ENCODE measurements at regions not wholly inside any gene's neighbourhood (a gene's known extent, or its start where the extent isn't known, plus 50 kb on each side); places are given as distances from the start of the nearest gene placed in this dataset.

- H3K27me3 ChIP-seq (ENCODE audit: control insufficient read depth in 1 of 2, insufficient read depth in 2 of 2, low read length in 2 of 2) = no peaks in the 10 kb centered on the region
- H3K36me3 ChIP-seq (ENCODE audit: insufficient read depth, low read length) = no peaks in the 10 kb centered on the region
- H3K27ac ChIP-seq (ENCODE audit: low read depth, low read length) = no peak overlapping the region
- no peaks in the 10 kb centered on the region for H3K9me3 ChIP-seq (ENCODE audit: low read length)
- no peak overlapping the region for H3K4me3 ChIP-seq (ENCODE audit: low read depth in 1 of 2, low read length in 2 of 2)
- H3K9ac ChIP-seq (ENCODE audit: low read length) = no peak overlapping the region
- peaks cover 8% of the 10 kb centered on the region for H3K4me1 ChIP-seq (ENCODE audit: insufficient read depth, low read length)
Observed at GRCh38 chr5:125549322-125549911, 803.0 kb upstream of the ZNF608 start.

GRCh38 chr5:125550274-125550673 is 803.8 kb upstream of the ZNF608 start:
- Histone ChIP-seq H3K4me3 (ENCODE audit: low read depth in 1 of 2, low read length in 2 of 2) (no peak overlapping the region), H3K36me3 (ENCODE audit: insufficient read depth, low read length) (no peaks in the 10 kb centered on the region), H3K9ac (ENCODE audit: low read length) (no peak overlapping the region), H3K9me3 (ENCODE audit: low read length) (no peaks in the 10 kb centered on the region), H3K27ac (ENCODE audit: low read depth, low read length) (no peak overlapping the region), H3K27me3 (ENCODE audit: control insufficient read depth in 1 of 2, insufficient read depth in 2 of 2, low read length in 2 of 2) (no peaks in the 10 kb centered on the region), H3K4me1 (ENCODE audit: insufficient read depth, low read length) (peaks cover 8% of the 10 kb centered on the region)

- peaks cover 8% of the 10 kb centered on the region for H3K4me1 ChIP-seq (ENCODE audit: insufficient read depth, low read length)
- H3K27ac ChIP-seq (ENCODE audit: low read depth, low read length) = no peak overlapping the region
- no peak overlapping the region for H3K9ac ChIP-seq (ENCODE audit: low read length)
- H3K9me3 ChIP-seq (ENCODE audit: low read length) = no peaks in the 10 kb centered on the region
- no peaks in the 10 kb centered on the region for H3K36me3 ChIP-seq (ENCODE audit: insufficient read depth, low read length)
- H3K27me3 ChIP-seq (ENCODE audit: control insufficient read depth in 1 of 2, insufficient read depth in 2 of 2, low read length in 2 of 2) = no peaks in the 10 kb centered on the region
- no peak overlapping the region for H3K4me3 ChIP-seq (ENCODE audit: low read depth in 1 of 2, low read length in 2 of 2)
Observed at GRCh38 chr5:125551246-125551645, 804.8 kb upstream of the ZNF608 start.

- no peak overlapping the region for H3K27ac ChIP-seq (ENCODE audit: low read depth, low read length)
- H3K4me1 ChIP-seq (ENCODE audit: insufficient read depth, low read length) = peaks cover 8% of the 10 kb centered on the region
- no peaks in the 10 kb centered on the region for H3K9me3 ChIP-seq (ENCODE audit: low read length)
- no peak overlapping the region for H3K9ac ChIP-seq (ENCODE audit: low read length)
- H3K4me3 ChIP-seq (ENCODE audit: low read depth in 1 of 2, low read length in 2 of 2) = no peak overlapping the region
- no peaks in the 10 kb centered on the region for H3K36me3 ChIP-seq (ENCODE audit: insufficient read depth, low read length)
- H3K27me3 ChIP-seq (ENCODE audit: control insufficient read depth in 1 of 2, insufficient read depth in 2 of 2, low read length in 2 of 2) = no peaks in the 10 kb centered on the region
Observed at GRCh38 chr5:125551797-125552196, 805.4 kb upstream of the ZNF608 start.

GRCh38 chr5:125552486-125552885 is 806.0 kb upstream of the ZNF608 start:
- peaks cover 8% of the 10 kb centered on the region for H3K4me1 ChIP-seq (ENCODE audit: insufficient read depth, low read length)
- no peaks in the 10 kb centered on the region for H3K36me3 ChIP-seq (ENCODE audit: insufficient read depth, low read length)
- H3K27ac ChIP-seq (ENCODE audit: low read depth, low read length) = no peak overlapping the region
- no peaks in the 10 kb centered on the region for H3K9me3 ChIP-seq (ENCODE audit: low read length)
- H3K27me3 ChIP-seq (ENCODE audit: control insufficient read depth in 1 of 2, insufficient read depth in 2 of 2, low read length in 2 of 2) = no peaks in the 10 kb centered on the region
- H3K9ac ChIP-seq (ENCODE audit: low read length) = no peak overlapping the region
- no peak overlapping the region for H3K4me3 ChIP-seq (ENCODE audit: low read depth in 1 of 2, low read length in 2 of 2)

GRCh38 chr5:125554355-125554754 is 807.9 kb upstream of the ZNF608 start:
- Histone ChIP-seq H3K27me3 (ENCODE audit: control insufficient read depth in 1 of 2, insufficient read depth in 2 of 2, low read length in 2 of 2) (no peaks in the 10 kb centered on the region), H3K4me1 (ENCODE audit: insufficient read depth, low read length) (peaks cover 5% of the 10 kb centered on the region), H3K36me3 (ENCODE audit: insufficient read depth, low read length) (no peaks in the 10 kb centered on the region), H3K27ac (ENCODE audit: low read depth, low read length) (no peak overlapping the region), H3K4me3 (ENCODE audit: low read depth in 1 of 2, low read length in 2 of 2) (no peak overlapping the region), H3K9me3 (ENCODE audit: low read length) (no peaks in the 10 kb centered on the region), H3K9ac (ENCODE audit: low read length) (no peak overlapping the region)

- H3K4me1 ChIP-seq (ENCODE audit: insufficient read depth, low read length) = no peaks in the 10 kb centered on the region
- H3K9me3 ChIP-seq (ENCODE audit: low read length) = no peaks in the 10 kb centered on the region
- no peaks in the 10 kb centered on the region for H3K36me3 ChIP-seq (ENCODE audit: insufficient read depth, low read length)
- no peak overlapping the region for H3K27ac ChIP-seq (ENCODE audit: low read depth, low read length)
- H3K27me3 ChIP-seq (ENCODE audit: control insufficient read depth in 1 of 2, insufficient read depth in 2 of 2, low read length in 2 of 2) = no peaks in the 10 kb centered on the region
- H3K4me3 ChIP-seq (ENCODE audit: low read depth in 1 of 2, low read length in 2 of 2) = no peak overlapping the region
- no peak overlapping the region for H3K9ac ChIP-seq (ENCODE audit: low read length)
Observed at GRCh38 chr5:125555591-125555990, 809.2 kb upstream of the ZNF608 start.

- no peaks in the 10 kb centered on the region for H3K4me1 ChIP-seq (ENCODE audit: insufficient read depth, low read length)
- H3K36me3 ChIP-seq (ENCODE audit: insufficient read depth, low read length) = no peaks in the 10 kb centered on the region
- no peak overlapping the region for H3K9ac ChIP-seq (ENCODE audit: low read length)
- H3K27ac ChIP-seq (ENCODE audit: low read depth, low read length) = no peak overlapping the region
- H3K9me3 ChIP-seq (ENCODE audit: low read length) = no peaks in the 10 kb centered on the region
- H3K4me3 ChIP-seq (ENCODE audit: low read depth in 1 of 2, low read length in 2 of 2) = no peak overlapping the region
- H3K27me3 ChIP-seq (ENCODE audit: control insufficient read depth in 1 of 2, insufficient read depth in 2 of 2, low read length in 2 of 2) = no peaks in the 10 kb centered on the region
Observed at GRCh38 chr5:125558016-125558415, 811.6 kb upstream of the ZNF608 start.

- Histone ChIP-seq H3K4me1 (ENCODE audit: insufficient read depth, low read length) (no peaks in the 10 kb centered on the region), H3K4me3 (ENCODE audit: low read depth in 1 of 2, low read length in 2 of 2) (no peak overlapping the region), H3K27me3 (ENCODE audit: control insufficient read depth in 1 of 2, insufficient read depth in 2 of 2, low read length in 2 of 2) (no peaks in the 10 kb centered on the region), H3K9me3 (ENCODE audit: low read length) (no peaks in the 10 kb centered on the region), H3K36me3 (ENCODE audit: insufficient read depth, low read length) (no peaks in the 10 kb centered on the region), H3K9ac (ENCODE audit: low read length) (no peak overlapping the region), H3K27ac (ENCODE audit: low read depth, low read length) (no peak overlapping the region)
Observed at GRCh38 chr5:125558466-125558865, 812.0 kb upstream of the ZNF608 start.

- no peaks in the 10 kb centered on the region for H3K27me3 ChIP-seq (ENCODE audit: control insufficient read depth in 1 of 2, insufficient read depth in 2 of 2, low read length in 2 of 2)
- H3K4me1 ChIP-seq (ENCODE audit: insufficient read depth, low read length) = no peaks in the 10 kb centered on the region
- no peaks in the 10 kb centered on the region for H3K9me3 ChIP-seq (ENCODE audit: low read length)
- no peaks in the 10 kb centered on the region for H3K36me3 ChIP-seq (ENCODE audit: insufficient read depth, low read length)
- H3K4me3 ChIP-seq (ENCODE audit: low read depth in 1 of 2, low read length in 2 of 2) = no peak overlapping the region
- H3K9ac ChIP-seq (ENCODE audit: low read length) = no peak overlapping the region
- H3K27ac ChIP-seq (ENCODE audit: low read depth, low read length) = no peak overlapping the region
Observed at GRCh38 chr5:125559296-125559695, 812.9 kb upstream of the ZNF608 start.

GRCh38 chr5:125560476-125561225 is 814.2 kb upstream of the ZNF608 start:
- Histone ChIP-seq H3K9me3 (ENCODE audit: low read length) (no peaks in the 10 kb centered on the region), H3K27ac (ENCODE audit: low read depth, low read length) (no peak overlapping the region), H3K4me3 (ENCODE audit: low read depth in 1 of 2, low read length in 2 of 2) (no peak overlapping the region), H3K36me3 (ENCODE audit: insufficient read depth, low read length) (no peaks in the 10 kb centered on the region), H3K9ac (ENCODE audit: low read length) (no peak overlapping the region), H3K4me1 (ENCODE audit: insufficient read depth, low read length) (no peaks in the 10 kb centered on the region), H3K27me3 (ENCODE audit: control insufficient read depth in 1 of 2, insufficient read depth in 2 of 2, low read length in 2 of 2) (no peaks in the 10 kb centered on the region)

Data from muscle layer of colon (tissue), 2 donors.